HEK293 (cell line): ENCODE measurements at regions not wholly inside any gene's neighbourhood (a gene's known extent, or its start where the extent isn't known, plus 50 kb on each side); places are given as distances from the start of the nearest gene placed in this dataset.

Experiments used
- CTCF ChIA-PET: fragments of 350-600 bp; formaldehyde crosslinking; extraction: SDS; loops from one replicate; lab custom pipeline; 2021; ENCODE audit warnings: antibody characterized with exemption; lab: Yijun Ruan, JAX
- POLR2A ChIA-PET: fragments of 300-600 bp; formaldehyde crosslinking; extraction: SDS; loops from one replicate; lab custom pipeline; 2020; ENCODE audit warnings: antibody characterized with exemption, inconsistent platforms; lab: Yijun Ruan, JAX
- H3K27ac ChIP-seq: fragments of 200-500 bp; sonication (Bioruptor generic); 2 replicates; pipeline ENCODE4 v1.5.1; 2014; ENCODE audit warnings: low read depth, low read length, control low read depth, inconsistent platforms; ENCODE audit errors: extremely low read depth
- H3K36me3 ChIP-seq, 2 experiments: fragments of 200-500 bp in 1 of 2; sonication (Bioruptor generic) in 1 of 2; 1 replicate in 1 of 2; 2 replicates in 1 of 2; pipeline ENCODE4 v1.5.1; 2014 to 2017; ENCODE audit warnings: inconsistent platforms in 2 of 2, low read length in 2 of 2; ENCODE audit not compliant: control insufficient read depth in 2 of 2, insufficient read depth in 1 of 2
- H3K4me1 ChIP-seq: fragments of 200-500 bp; sonication (Bioruptor generic); 2 replicates; pipeline ENCODE4 v1.5.1; 2014; ENCODE audit warnings: mild to moderate bottlenecking, low read length, inconsistent platforms; ENCODE audit not compliant: control insufficient read depth, insufficient read depth
- H3K4me3 ChIP-seq: 2 replicates; pipeline ENCODE4 v1.5.1; 2011; ENCODE audit warnings: low read depth, mild to moderate bottlenecking, control low read depth, low read length, moderate library complexity
- H3K9me3 ChIP-seq: fragments of 200-500 bp; sonication (Bioruptor generic); 2 replicates; pipeline ENCODE4 v1.5.1; 2014; ENCODE audit warnings: low read depth, low read length, inconsistent platforms; ENCODE audit not compliant: control insufficient read depth, insufficient read depth
- KLF10 ChIP-seq: fragments of 450-650 bp; IDR thresholded peaks from 2 replicates; pipeline ENCODE4 v1.5.1; 2018; ENCODE audit warnings: missing biosample characterization, mild to moderate bottlenecking, missing genetic modification characterization
- KLF8 ChIP-seq: fragments of 450-650 bp; formaldehyde crosslinking; IDR thresholded peaks from 2 replicates; pipeline ENCODE4 v1.5.1; 2016; ENCODE audit warnings: missing biosample characterization, missing genetic modification characterization
- SCRT1 ChIP-seq: fragments of 450-650 bp; formaldehyde crosslinking; IDR thresholded peaks from 2 replicates; pipeline ENCODE4 v1.5.1; 2016; ENCODE audit warnings: missing biosample characterization, missing genetic modification characterization, borderline replicate concordance
- ZBTB1 ChIP-seq: fragments of 450-650 bp; formaldehyde crosslinking; IDR thresholded peaks from 2 replicates; pipeline ENCODE4 v1.5.1; 2016; ENCODE audit warnings: missing biosample characterization, missing genetic modification characterization
- ZBTB11 ChIP-seq: fragments of 450-650 bp; formaldehyde crosslinking; conservative IDR thresholded peaks from 2 replicates; pipeline ENCODE4 v1.5.1; 2016; ENCODE audit warnings: low read depth, missing biosample characterization, missing genetic modification characterization
- ZEB2 ChIP-seq: fragments of 450-650 bp; formaldehyde crosslinking; IDR thresholded peaks from 2 replicates; pipeline ENCODE4 v1.5.1; 2016; ENCODE audit warnings: missing biosample characterization, missing genetic modification characterization
- ZNF148 ChIP-seq: fragments of 450-650 bp; formaldehyde crosslinking; IDR thresholded peaks from 2 replicates; pipeline ENCODE4 v1.5.0; 2017; ENCODE audit warnings: missing biosample characterization, missing genetic modification characterization, borderline replicate concordance
- ZNF214 ChIP-seq: fragments of 450-650 bp; formaldehyde crosslinking; IDR thresholded peaks from 2 replicates; pipeline ENCODE4 v1.5.1; 2017; ENCODE audit warnings: missing biosample characterization, mild to moderate bottlenecking, missing genetic modification characterization, borderline replicate concordance
- ZNF239 ChIP-seq: fragments of 450-650 bp; formaldehyde crosslinking; IDR thresholded peaks from 2 replicates; pipeline ENCODE4 v1.5.1; 2016; ENCODE audit warnings: missing biosample characterization, missing genetic modification characterization
- ZNF248 ChIP-seq: fragments of 450-650 bp; formaldehyde crosslinking; IDR thresholded peaks from 2 replicates; pipeline ENCODE4 v1.5.1; 2017; ENCODE audit warnings: missing biosample characterization, missing genetic modification characterization
- ZNF626 ChIP-seq: fragments of 450-650 bp; sonication (Bioruptor Pico); formaldehyde crosslinking; IDR thresholded peaks from 2 replicates; pipeline ENCODE4 v1.5.1; 2018; ENCODE audit warnings: missing biosample characterization, missing genetic modification characterization, inconsistent platforms
- ZNF629 ChIP-seq: fragments of 450-650 bp; formaldehyde crosslinking; IDR thresholded peaks from 2 replicates; pipeline ENCODE4 v1.5.1; 2017; ENCODE audit warnings: missing biosample characterization, missing genetic modification characterization
- ZNF670 ChIP-seq: fragments of 450-650 bp; formaldehyde crosslinking; IDR thresholded peaks from 2 replicates; pipeline ENCODE4 v1.5.1; 2016; ENCODE audit warnings: missing biosample characterization, missing genetic modification characterization, low read depth
- ZNF747 ChIP-seq: fragments of 450-650 bp; formaldehyde crosslinking; IDR thresholded peaks from 2 replicates; pipeline ENCODE4 v1.5.1; 2016; ENCODE audit warnings: missing biosample characterization, missing genetic modification characterization
- ZNF830 ChIP-seq: fragments of 450-650 bp; IDR thresholded peaks from 2 replicates; pipeline ENCODE4 v1.5.0; 2018; ENCODE audit warnings: missing biosample characterization, missing genetic modification characterization, low read depth, mild to moderate bottlenecking, moderate library complexity
- ZSCAN4 ChIP-seq: fragments of 450-650 bp; formaldehyde crosslinking; IDR thresholded peaks from 2 replicates; pipeline ENCODE4 v1.5.1; 2017; ENCODE audit warnings: missing biosample characterization, missing genetic modification characterization
- ZXDB ChIP-seq: fragments of 450-650 bp; formaldehyde crosslinking; IDR thresholded peaks from 2 replicates; pipeline ENCODE4 v1.5.1; 2016; ENCODE audit warnings: missing biosample characterization, missing genetic modification characterization

- no peak for TF ChIP-seq ZNF148 (tag by site-specific recombination)
- no peak for TF ChIP-seq ZNF747 (tag by site-specific recombination)
- no peak for TF ChIP-seq KLF10
- TF ChIP-seq SCRT1: no peak
- no peak for TF ChIP-seq ZNF670 (tag by site-specific recombination)
- TF ChIP-seq ZNF239 (tag by site-specific recombination): no peak
- no peak for TF ChIP-seq ZNF626 (tag by site-specific recombination)
- no peak for TF ChIP-seq KLF8 (tag by site-specific recombination)
- no peak for TF ChIP-seq ZEB2
- no peak for TF ChIP-seq ZBTB1
- TF ChIP-seq ZNF629 (tag by site-specific recombination): no peak
- no peak for TF ChIP-seq ZBTB11 (tag by site-specific recombination)
- no peak for TF ChIP-seq ZNF830 (tag by site-specific recombination)
Observed at GRCh38 chr10:118444069-118444468, 101.9 kb upstream of the FAM204A start (continued).

GRCh38 chr10:118442032-118442431 is 99.9 kb upstream of the FAM204A start:
- POLR2A ChIA-PET: no interaction called here
- H3K9me3 ChIP-seq: no peaks in the 10 kb centered on the region
- TF ChIP-seq ZNF248 (tag by site-specific recombination): no peak
- no peaks in the 10 kb centered on the region for H3K4me1 ChIP-seq
- no peak overlapping the region for H3K27ac ChIP-seq
- no peaks in the 10 kb centered on the region for H3K36me3 ChIP-seq
- CTCF ChIA-PET: no interaction called here
- H3K4me3 ChIP-seq: no peak overlapping the region

GRCh38 chr10:118439824-118440223 is 97.7 kb upstream of the FAM204A start:
- POLR2A ChIA-PET: no interaction called here
- H3K4me3 ChIP-seq: no peak overlapping the region
- no peaks in the 10 kb centered on the region for H3K36me3 ChIP-seq
- CTCF ChIA-PET: no interaction called here
- H3K4me1 ChIP-seq: no peaks in the 10 kb centered on the region
- H3K27ac ChIP-seq: no peak overlapping the region
- H3K9me3 ChIP-seq: no peaks in the 10 kb centered on the region
- TF ChIP-seq ZSCAN4 (no peak), ZXDB (no peak), ZNF214 (tag by site-specific recombination) (peak; percentile 88)
